SK-N-SH treated with all-trans-retinoic acid at 6 μM for 48 hours (cell line): ENCODE measurements at regions not wholly inside any gene's neighbourhood (a gene's known extent, or its start where the extent isn't known, plus 50 kb on each side); places are given as distances from the start of the nearest gene placed in this dataset.

Experiments
- ATAC-seq: fragments of 200-7000 bp; cut with Tn5 transposase; 3 replicates; pipeline ENCODE4 v1.9.1; 2020; ENCODE audit warnings: mild to moderate bottlenecking, moderate library complexity
- ARNTL ChIP-seq: fragments of 450-650 bp; formaldehyde crosslinking; IDR thresholded peaks from 2 replicates; pipeline ENCODE4 v1.5.0; 2020; ENCODE audit warnings: low read depth, mild to moderate bottlenecking, moderate library complexity, borderline replicate concordance
- BACH2 ChIP-seq: fragments of 250-450 bp; sonication (Bioruptor Pico); IDR thresholded peaks from 2 replicates; pipeline ENCODE4 v1.9.0; 2021; ENCODE audit warnings: mild to moderate bottlenecking, borderline replicate concordance
- CREB5 ChIP-seq: fragments of 250-450 bp; sonication (Bioruptor Pico); IDR thresholded peaks from 2 replicates; pipeline ENCODE4 v1.5.1; 2020; ENCODE audit warnings: low read depth, mild to moderate bottlenecking, moderate library complexity
- CSDC2 ChIP-seq: fragments of 250-450 bp; sonication (Bioruptor Pico); IDR thresholded peaks from 2 replicates; pipeline ENCODE4 v1.5.0; 2020; ENCODE audit warnings: mild to moderate bottlenecking, moderate library complexity
- CSRNP3 ChIP-seq: fragments of 250-450 bp; sonication (Bioruptor Pico); IDR thresholded peaks from 2 replicates; pipeline ENCODE4 v1.5.1; 2021; ENCODE audit warnings: mild to moderate bottlenecking, moderate library complexity
- ESRRG ChIP-seq: fragments of 250-450 bp; sonication (Bioruptor Pico); IDR thresholded peaks from 2 replicates; pipeline ENCODE4 v1.6.1; 2021; ENCODE audit warnings: mild to moderate bottlenecking
- GLIS3 ChIP-seq: fragments of 250-450 bp; sonication (Bioruptor Pico); IDR thresholded peaks from 2 replicates; pipeline ENCODE4 v1.5.0; 2020; ENCODE audit warnings: mild to moderate bottlenecking, moderate library complexity
- ISL1 ChIP-seq: fragments of 250-450 bp; sonication (Bioruptor Pico); IDR thresholded peaks from 2 replicates; pipeline ENCODE4 v2.1.2; 2022; ENCODE audit warnings: mild to moderate bottlenecking, moderate library complexity
- OSR1 ChIP-seq: fragments of 250-450 bp; sonication (Bioruptor Pico); IDR thresholded peaks from 2 replicates; pipeline ENCODE4 v1.8.0; 2022; ENCODE audit warnings: moderate library complexity, mild to moderate bottlenecking, inconsistent platforms
- POU6F1 ChIP-seq: fragments of 250-450 bp; sonication (Bioruptor Pico); IDR thresholded peaks from 2 replicates; pipeline ENCODE4 v1.8.0; 2021; ENCODE audit warnings: low read depth, mild to moderate bottlenecking, moderate library complexity, borderline replicate concordance
- PPARA ChIP-seq: fragments of 250-450 bp; sonication (Bioruptor Pico); IDR thresholded peaks from 2 replicates; pipeline ENCODE4 v1.5.0; 2020; ENCODE audit warnings: mild to moderate bottlenecking, borderline replicate concordance
- RARB ChIP-seq: fragments of 250-450 bp; sonication (Bioruptor Pico); IDR thresholded peaks from 2 replicates; pipeline ENCODE4 v1.8.0; 2021; ENCODE audit warnings: mild to moderate bottlenecking, moderate library complexity
- SNAI2 ChIP-seq: fragments of 250-450 bp; sonication (Bioruptor Pico); IDR thresholded peaks from 2 replicates; pipeline ENCODE4 v1.5.0; 2020; ENCODE audit warnings: mild to moderate bottlenecking, moderate library complexity
- TCF4 ChIP-seq: fragments of 250-450 bp; sonication (Bioruptor Pico); IDR thresholded peaks from 2 replicates; pipeline ENCODE4 v1.8.0; 2021; ENCODE audit warnings: mild to moderate bottlenecking, moderate library complexity, borderline replicate concordance
- TOX ChIP-seq: fragments of 250-450 bp; sonication (Bioruptor Pico); IDR thresholded peaks from 2 replicates; pipeline ENCODE4 v1.8.0; 2021; ENCODE audit warnings: mild to moderate bottlenecking, moderate library complexity, borderline replicate concordance
- TSHZ2 ChIP-seq: fragments of 250-450 bp; sonication (Bioruptor Pico); IDR thresholded peaks from 2 replicates; pipeline ENCODE4 v1.5.0; 2020; ENCODE audit warnings: mild to moderate bottlenecking, moderate library complexity
- ZC3H10 ChIP-seq: fragments of 250-450 bp; sonication (Bioruptor Pico); IDR thresholded peaks from 2 replicates; pipeline ENCODE4 v1.5.1; 2021; ENCODE audit warnings: mild to moderate bottlenecking, moderate library complexity
- ZFP3 ChIP-seq: fragments of 250-450 bp; sonication (Bioruptor Pico); IDR thresholded peaks from 2 replicates; pipeline ENCODE4 v1.5.0; 2020; ENCODE audit warnings: mild to moderate bottlenecking, moderate library complexity
- ZFP30 ChIP-seq: fragments of 450-650 bp; formaldehyde crosslinking; IDR thresholded peaks from 2 replicates; pipeline ENCODE4 v1.5.0; 2022; ENCODE audit warnings: mild to moderate bottlenecking, moderate library complexity
- ZNF565 ChIP-seq: fragments of 450-650 bp; formaldehyde crosslinking; conservative IDR thresholded peaks from 2 replicates; pipeline ENCODE4 v1.5.0; 2020; ENCODE audit warnings: low read depth, mild to moderate bottlenecking, moderate library complexity
- ZNF70 ChIP-seq: fragments of 450-650 bp; formaldehyde crosslinking; IDR thresholded peaks from 2 replicates; pipeline ENCODE4 v1.5.0; 2020; ENCODE audit warnings: mild to moderate bottlenecking, moderate library complexity
- ZNF8 ChIP-seq: fragments of 450-650 bp; formaldehyde crosslinking; IDR thresholded peaks from 2 replicates; pipeline ENCODE4 v1.5.0; 2020; ENCODE audit warnings: mild to moderate bottlenecking, moderate library complexity

- no peak for TF ChIP-seq POU6F1 (CRISPR knock-in tag)
- TF ChIP-seq TOX (CRISPR knock-in tag): no peak
- TF ChIP-seq ZNF565 (CRISPR knock-in tag): no peak
- TF ChIP-seq PPARA (CRISPR knock-in tag): no peak
- no peak for TF ChIP-seq CREB5 (CRISPR knock-in tag)
- TF ChIP-seq TCF4 (CRISPR knock-in tag): no peak
- TF ChIP-seq ESRRG (CRISPR knock-in tag): no peak
- TF ChIP-seq TSHZ2 (CRISPR knock-in tag): no peak
- TF ChIP-seq ZFP3: no peak
- no peak for TF ChIP-seq CSDC2
- no peak for TF ChIP-seq ZFP30 (CRISPR knock-in tag)
- no peak for TF ChIP-seq GLIS3
- no peak for TF ChIP-seq ARNTL (CRISPR knock-in tag)
- TF ChIP-seq BACH2 (CRISPR knock-in tag): no peak
- no peak for TF ChIP-seq ZNF8 (CRISPR knock-in tag)
- no peak for TF ChIP-seq CSRNP3
- TF ChIP-seq ISL1 (CRISPR knock-in tag): no peak
- TF ChIP-seq SNAI2: no peak
- TF ChIP-seq, all 23 proteins: peak for 0
- ATAC-seq: no peak
These were observed 99.0 kb upstream of the NEO1 start for GRCh38 chr15:72953306-72953705.

- no peak for ATAC-seq
- TF ChIP-seq ZFP3 (no peak), TOX (CRISPR knock-in tag) (no peak), ZNF8 (CRISPR knock-in tag) (no peak), OSR1 (no peak), CREB5 (CRISPR knock-in tag) (no peak), RARB (no peak), TCF4 (CRISPR knock-in tag) (no peak), ZNF70 (CRISPR knock-in tag) (no peak), ZNF565 (CRISPR knock-in tag) (no peak), TSHZ2 (CRISPR knock-in tag) (no peak), CSDC2 (no peak), ISL1 (CRISPR knock-in tag) (no peak), ESRRG (CRISPR knock-in tag) (no peak), ARNTL (CRISPR knock-in tag) (no peak), ZFP30 (CRISPR knock-in tag) (no peak), SNAI2 (no peak), ZC3H10 (CRISPR knock-in tag) (no peak)
These were observed 100.1 kb upstream of the NEO1 start for GRCh38 chr15:72952151-72952550.
